Stomach (tissue), 8 donors: ENCODE measurements at regions not wholly inside any gene's neighbourhood (a gene's known extent, or its start where the extent isn't known, plus 50 kb on each side); places are given as distances from the start of the nearest gene placed in this dataset.

Experiments used
- DNase-seq, 2 donors: peaks; one replicate each; pipeline versions ENCODE4 v3.0.0 to v3.0.0-alpha.2; 2013 to 2019
- H3K27ac ChIP-seq, 5 donors: fragments of 200-600 bp in 4 of 5; sonication (generic) in 4 of 5; one replicate each; pipeline ENCODE4 v1.5.1; 2013 to 2019; ENCODE audit warnings: mild to moderate bottlenecking in 1 of 5, moderate library complexity in 1 of 5
- H3K27me3 ChIP-seq, 3 donors: fragments of 200-600 bp; sonication (generic); one replicate each; pipeline ENCODE4 v1.5.1; 2017 to 2019; ENCODE audit warnings: mixed run types in 1 of 3
- H3K36me3 ChIP-seq, 4 donors: fragments of 200-600 bp; sonication (generic); 1 replicate in 3 of 4; 2 replicates in 1 of 4; pipeline ENCODE4 v1.5.1; 2016 to 2019
- H3K4me1 ChIP-seq, 4 donors: fragments of 200-600 bp; sonication (generic); one replicate each; pipeline ENCODE4 v1.5.1; 2016 to 2019
- H3K4me3 ChIP-seq, 4 donors: fragments of 200-600 bp; sonication (generic) in 3 of 4; one replicate each; pipeline ENCODE4 v1.5.1; 2016 to 2019; ENCODE audit warnings: mild to moderate bottlenecking in 1 of 4
- H3K9me3 ChIP-seq, 4 donors: fragments of 200-600 bp; sonication (generic); one replicate each; pipeline ENCODE4 v1.5.1; 2016 to 2019
- CTCF ChIP-seq, 7 experiments: fragments of 450-650 bp in 4 of 7; fragments of 200-600 bp in 3 of 7; sonication (generic) in 3 of 7; IDR thresholded peaks; one replicate each; pipeline ENCODE4 v1.5.1; 2016 to 2019; ENCODE audit warnings: antibody characterized with exemption in 7 of 7, control low read depth in 2 of 7, mild to moderate bottlenecking in 1 of 7
- EP300 ChIP-seq: sonication (generic); formaldehyde crosslinking; IDR thresholded peaks from one replicate; pipeline ENCODE4 v1.6.1; 2017; ENCODE audit warnings: antibody characterized with exemption
- POLR2A ChIP-seq, 4 donors: fragments of 450-650 bp; IDR thresholded peaks; one replicate each; pipeline ENCODE4 v1.6.1; 2016; ENCODE audit warnings: antibody characterized with exemption in 4 of 4, control low read depth in 2 of 4, mild to moderate bottlenecking in 1 of 4, moderate library complexity in 1 of 4
- POLR2AphosphoS5 ChIP-seq, 3 donors: sonication (generic); formaldehyde crosslinking; IDR thresholded peaks; one replicate each; pipeline ENCODE4 v1.6.1; 2016; ENCODE audit warnings: antibody characterized with exemption in 3 of 3
- WGBS, 5 donors: extraction: QIAGEN DNeasy Blood & Tissue Kit in 3 of 5; methylation state at CpG; one replicate each; pipeline versions ENCODE4 v1.1.5 to v1.1.7; 2013 to 2018; 5-methylcytosine and 5-hydroxymethylcytosine counted together
- intact Hi-C: fragments of 100-400 bp; cut with DNase I; formaldehyde crosslinking; loops from one replicate; pipeline ENCODE4 v1.15.1; 2023; ENCODE audit warnings: low total_unique reads
- donor health status: healthy with polysubstance abuse.
- donor health status: Bipolar disorder and iron deficiency.
- donor health status: healthy.

GRCh38 chr2:129734343-129735034 is 245.0 kb upstream of the RAB6C start:
- no peak for DNase-seq
- no peaks in the 10 kb centered on the region for H3K4me1 ChIP-seq
- WGBS, 5 donors, result 89 to 94% (median 90%) methylated on average over 10 of the region's 10 CpGs

GRCh38 chr2:129735576-129735975 is 243.9 kb upstream of the RAB6C start:
- WGBS, 5 donors, result 87 to 98% (median 94%) methylated on average over 5 of the region's 6 CpGs
- Histone ChIP-seq H3K4me3 (no peak overlapping the region), H3K27me3 (no peaks in the 10 kb centered on the region), H3K4me1 (no peaks in the 10 kb centered on the region), H3K27ac (no peak overlapping the region), H3K9me3 (no peaks in the 10 kb centered on the region), H3K36me3 (no peaks in the 10 kb centered on the region)
- no peak for DNase-seq
- no peak for TF ChIP-seq EP300
- no peak for TF ChIP-seq POLR2AphosphoS5 (IDR thresholded peaks at IDR 0.05)
- TF ChIP-seq POLR2A (IDR thresholded peaks at IDR 0.05), result no peak
- TF ChIP-seq CTCF (IDR thresholded peaks at IDR 0.05), result no peak
- intact Hi-C loops, result no loop called here

More at GRCh38 chr2:129734343-129735034, 245.0 kb upstream of the RAB6C start:
- H3K27me3 ChIP-seq, result no peaks in the 10 kb centered on the region
- no peaks in the 10 kb centered on the region for H3K9me3 ChIP-seq
- intact Hi-C loops, result no loop called here
- H3K27ac ChIP-seq, result no peak overlapping the region
- H3K4me3 ChIP-seq, result no peak overlapping the region
- TF ChIP-seq EP300 (no peak), POLR2AphosphoS5 (IDR thresholded peaks at IDR 0.05) (no peak), CTCF (IDR thresholded peaks at IDR 0.05) (no peak), POLR2A (IDR thresholded peaks at IDR 0.05) (no peak)
- no peaks in the 10 kb centered on the region for H3K36me3 ChIP-seq

GRCh38 chr2:129737660-129738527 is 241.6 kb upstream of the RAB6C start:
- Histone ChIP-seq H3K9me3 (no peaks in the 10 kb centered on the region), H3K36me3 (no peaks in the 10 kb centered on the region), H3K4me1 (no peaks in the 10 kb centered on the region), H3K4me3 (no peak overlapping the region), H3K27ac (no peak overlapping the region), H3K27me3 (no peaks in the 10 kb centered on the region)
- intact Hi-C loops, result no loop called here
- TF ChIP-seq POLR2AphosphoS5 (IDR thresholded peaks at IDR 0.05) (no peak), POLR2A (IDR thresholded peaks at IDR 0.05) (no peak), EP300 (no peak), CTCF (IDR thresholded peaks at IDR 0.05) (no peak)
- 82 to 88% (median 85%) methylated on average over 12 to 15 of the region's 15 CpGs for WGBS, 5 donors
- DNase-seq, result no peak

- Histone ChIP-seq H3K9me3 (no peaks in the 10 kb centered on the region), H3K4me1 (no peaks in the 10 kb centered on the region), H3K36me3 (no peaks in the 10 kb centered on the region), H3K4me3 (no peak overlapping the region), H3K27ac (no peak overlapping the region), H3K27me3 (no peaks in the 10 kb centered on the region)
- intact Hi-C loops, result no loop called here
- no peak for DNase-seq
- TF ChIP-seq POLR2AphosphoS5 (IDR thresholded peaks at IDR 0.05) (no peak), CTCF (IDR thresholded peaks at IDR 0.05) (no peak), POLR2A (IDR thresholded peaks at IDR 0.05) (no peak), EP300 (no peak)
- WGBS, 5 donors, result 88 to 93% (median 90%) methylated on average over 15 to 16 of the region's 16 CpGs
These were observed 240.7 kb upstream of the RAB6C start for GRCh38 chr2:129738799-129739198.
